LNCaP clone FGC (cell line): ENCODE measurements at regions not wholly inside any gene's neighbourhood (a gene's known extent, or its start where the extent isn't known, plus 50 kb on each side); places are given as distances from the start of the nearest gene placed in this dataset.

Experiments
- DNase-seq: peaks from one replicate; pipeline ENCODE4 v3.0.0-alpha.2; 2011; ENCODE audit warnings: low read depth
- H3K4me3 ChIP-seq: 2 replicates; pipeline ENCODE4 v1.5.1; 2011; ENCODE audit warnings: mild to moderate bottlenecking, low read depth, low read length, control low read depth
- TF ChIP-seq, protein P1 (sequence below): IDR thresholded peaks from 2 replicates; pipeline ENCODE4 v1.5.1; 2012; ENCODE audit warnings: mild to moderate bottlenecking; ENCODE audit not compliant: control insufficient read depth, insufficient read depth; ENCODE audit errors: extremely low read depth

DNA sequence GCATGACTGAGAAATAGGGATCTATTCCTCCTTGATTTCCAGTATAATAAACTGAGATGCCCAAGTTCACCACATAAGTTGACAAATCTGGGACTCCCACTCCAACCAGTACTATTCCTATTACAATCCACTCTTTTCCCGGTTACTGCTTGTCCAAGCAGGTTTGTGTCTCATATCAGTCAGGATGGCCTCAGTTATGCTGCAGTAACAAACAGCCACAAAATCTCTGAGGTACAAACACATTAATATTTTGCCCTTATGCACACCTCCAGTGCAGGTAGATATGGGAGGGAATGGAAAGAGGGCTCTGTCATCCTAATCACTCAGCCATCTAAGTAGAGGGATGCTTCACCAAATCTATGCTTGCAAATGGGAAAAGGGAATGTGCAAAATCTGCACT is 207.8 kb downstream of the RAB28 start:
- H3K4me3 ChIP-seq = no peak overlapping the region
- TF ChIP-seq, protein P1, sequence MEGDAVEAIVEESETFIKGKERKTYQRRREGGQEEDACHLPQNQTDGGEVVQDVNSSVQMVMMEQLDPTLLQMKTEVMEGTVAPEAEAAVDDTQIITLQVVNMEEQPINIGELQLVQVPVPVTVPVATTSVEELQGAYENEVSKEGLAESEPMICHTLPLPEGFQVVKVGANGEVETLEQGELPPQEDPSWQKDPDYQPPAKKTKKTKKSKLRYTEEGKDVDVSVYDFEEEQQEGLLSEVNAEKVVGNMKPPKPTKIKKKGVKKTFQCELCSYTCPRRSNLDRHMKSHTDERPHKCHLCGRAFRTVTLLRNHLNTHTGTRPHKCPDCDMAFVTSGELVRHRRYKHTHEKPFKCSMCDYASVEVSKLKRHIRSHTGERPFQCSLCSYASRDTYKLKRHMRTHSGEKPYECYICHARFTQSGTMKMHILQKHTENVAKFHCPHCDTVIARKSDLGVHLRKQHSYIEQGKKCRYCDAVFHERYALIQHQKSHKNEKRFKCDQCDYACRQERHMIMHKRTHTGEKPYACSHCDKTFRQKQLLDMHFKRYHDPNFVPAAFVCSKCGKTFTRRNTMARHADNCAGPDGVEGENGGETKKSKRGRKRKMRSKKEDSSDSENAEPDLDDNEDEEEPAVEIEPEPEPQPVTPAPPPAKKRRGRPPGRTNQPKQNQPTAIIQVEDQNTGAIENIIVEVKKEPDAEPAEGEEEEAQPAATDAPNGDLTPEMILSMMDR = no peak
- DNase-seq = no peak

DNA sequence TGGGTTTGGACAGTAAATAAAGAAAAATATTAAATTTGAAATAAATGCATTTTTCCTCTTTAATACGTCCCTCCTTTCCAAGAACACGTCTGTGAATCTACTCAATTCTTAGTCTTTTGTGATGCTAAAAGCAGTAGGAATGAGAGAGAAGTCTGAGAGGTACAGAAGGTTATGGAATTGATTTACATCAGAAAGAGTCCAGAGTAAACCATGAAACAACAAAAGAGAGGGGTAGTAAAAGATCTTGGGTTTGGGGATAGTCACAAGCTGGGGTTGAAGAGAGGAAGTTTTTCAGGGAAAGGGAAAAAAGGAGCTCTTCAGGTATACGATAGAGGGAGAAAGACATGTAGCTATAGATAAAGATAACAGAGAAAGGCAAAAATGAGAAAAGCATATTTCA is 215.4 kb downstream of the RAB28 start:
- TF ChIP-seq, protein P1 = no peak
- no peak for DNase-seq
- H3K4me3 ChIP-seq = no peak overlapping the region

DNA sequence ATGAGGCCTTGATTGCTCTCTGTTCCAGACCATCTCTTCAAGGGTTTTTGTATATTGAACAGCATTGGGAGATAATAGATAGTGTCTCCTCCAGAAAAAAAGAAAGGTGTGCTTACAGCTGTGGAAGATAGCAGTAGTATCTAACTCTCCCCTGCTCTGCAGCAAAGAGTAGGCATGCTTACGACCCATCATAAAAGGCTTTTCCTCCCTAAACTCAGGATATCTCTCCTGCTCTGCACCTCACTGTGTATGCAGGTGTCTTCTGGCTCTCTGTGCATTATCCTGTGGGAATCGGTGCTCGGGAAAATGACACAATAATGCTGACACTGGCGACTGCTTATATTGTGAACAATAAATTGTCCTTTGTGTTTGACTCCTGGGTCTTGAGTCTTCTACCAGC is 216.0 kb downstream of the RAB28 start:
- TF ChIP-seq, protein P1 = no peak
- no peak for DNase-seq
- no peak overlapping the region for H3K4me3 ChIP-seq

DNA sequence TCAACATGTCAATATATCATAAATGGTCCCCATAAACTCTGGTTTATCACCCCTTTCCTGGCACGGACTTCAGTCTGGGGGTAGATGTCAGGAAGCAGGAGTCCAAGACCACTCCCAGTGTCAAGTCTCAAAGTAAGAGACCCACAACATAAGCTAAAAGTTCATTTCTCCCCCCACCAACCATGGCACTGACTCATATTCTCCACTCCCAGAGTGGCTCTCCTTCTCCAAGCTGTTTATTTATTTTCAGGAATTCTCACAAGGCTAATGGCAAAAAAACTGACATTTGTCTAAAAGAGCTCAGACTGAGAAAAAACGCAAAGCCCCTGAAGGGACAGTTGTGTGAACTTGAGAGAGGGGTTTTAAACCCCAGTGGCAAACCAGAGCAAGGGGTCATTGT is 217.0 kb downstream of the RAB28 start:
- DNase-seq = no peak
- no peak overlapping the region for H3K4me3 ChIP-seq
- TF ChIP-seq, protein P1 = no peak

DNA sequence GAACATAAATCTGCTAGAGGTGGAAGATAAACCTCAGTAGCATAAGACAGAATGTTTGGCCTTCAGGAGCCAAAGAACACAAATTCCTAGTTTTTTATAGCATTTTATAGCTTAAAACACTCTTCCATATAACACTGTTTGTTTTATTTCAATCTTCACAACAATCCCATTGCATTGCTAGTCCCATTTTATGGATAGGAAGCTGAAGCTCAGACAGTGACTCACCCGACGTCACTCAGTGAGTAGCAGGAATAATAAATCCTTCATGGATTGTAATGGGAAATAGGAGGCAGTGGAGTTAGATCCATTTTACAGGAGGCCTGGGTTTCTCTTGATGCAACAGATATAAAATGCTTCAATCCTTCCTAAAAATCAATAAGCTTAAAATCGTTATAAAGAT is 217.5 kb downstream of the RAB28 start:
- TF ChIP-seq, protein P1 = no peak
- no peak overlapping the region for H3K4me3 ChIP-seq

DNA sequence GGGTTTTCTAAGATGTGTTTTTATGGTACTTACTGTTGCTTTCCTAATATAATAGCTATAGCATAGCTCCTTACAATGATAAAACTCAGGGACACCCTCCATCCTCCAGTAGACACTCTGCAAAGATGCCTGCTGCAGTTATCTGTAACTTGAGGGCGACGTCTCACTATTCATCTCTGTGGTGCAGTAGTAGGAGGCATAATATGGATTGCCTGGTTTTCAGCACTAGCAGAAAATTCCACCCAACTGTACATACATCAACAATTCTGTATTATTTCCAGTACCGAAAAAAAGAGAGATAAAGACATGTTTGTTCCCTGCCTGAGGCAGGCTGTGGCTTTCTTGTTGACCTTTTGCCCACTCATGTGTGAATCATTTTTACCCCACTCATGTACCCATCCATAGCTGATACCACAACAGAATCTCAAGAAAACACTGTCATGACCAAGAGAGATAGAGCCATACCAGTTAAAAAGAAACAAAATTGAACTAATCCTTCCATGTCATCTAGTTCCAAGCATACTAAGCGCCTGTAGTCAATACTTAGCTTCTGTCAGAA is 220.1 kb downstream of the RAB28 start:
- TF ChIP-seq, protein P1 = no peak
- H3K4me3 ChIP-seq = no peak overlapping the region
- DNase-seq = no peak

More for the DNA sequence above, 217.5 kb downstream of the RAB28 start:
- DNase-seq = no peak

DNA sequence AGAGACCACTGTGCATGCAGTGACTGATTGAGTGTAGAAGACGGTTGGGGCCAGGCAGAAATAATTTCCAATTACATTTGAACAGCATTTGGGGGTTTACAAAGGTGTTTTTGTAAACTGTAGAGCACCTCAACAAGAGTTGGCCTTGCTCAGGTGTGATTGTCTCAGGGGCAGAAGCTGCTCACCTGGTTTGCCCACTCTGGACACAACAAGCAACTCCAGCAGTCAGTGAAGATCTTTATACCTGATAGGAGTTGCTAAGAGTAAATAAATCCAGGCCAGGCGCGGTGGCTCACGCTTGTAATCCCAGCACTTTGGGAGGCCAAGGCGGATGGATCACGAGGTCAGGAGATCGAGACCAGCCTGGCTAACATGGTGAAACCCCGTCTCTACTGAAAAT is 221.3 kb downstream of the RAB28 start:
- TF ChIP-seq, protein P1 = no peak
- no peak overlapping the region for H3K4me3 ChIP-seq
- peak; percentile 39 for DNase-seq
